GM23338 (cell line): ENCODE measurements at regions not wholly inside any gene's neighbourhood (a gene's known extent, or its start where the extent isn't known, plus 50 kb on each side); places are given as distances from the start of the nearest gene placed in this dataset.

ENCODE experiments used
- ATAC-seq: fragments of 200-7000 bp; cut with Tn5 transposase; 3 replicates; pipeline ENCODE4 v1.9.1; 2020
- DNase-seq: peaks from one replicate; pipeline ENCODE4 v3.0.0-alpha.2; 2015; ENCODE audit warnings: low spot score
- H2AFZ ChIP-seq: fragments of 200-600 bp; sonication (generic); 2 replicates; pipeline ENCODE4 v1.8.0; 2016; ENCODE audit warnings: antibody characterized with exemption, mild to moderate bottlenecking, moderate library complexity
- H3F3A ChIP-seq: fragments of 200-600 bp; sonication (generic); replicated peaks from 2 replicates; pipeline ENCODE4 v1.8.0; 2017; ENCODE audit warnings: antibody characterized with exemption, mixed run types, low read depth
- H3K27ac ChIP-seq: fragments of 200-600 bp; sonication (generic); 2 replicates; pipeline ENCODE4 v1.6.1; 2016; ENCODE audit warnings: low read depth
- H3K27me3 ChIP-seq: fragments of 200-600 bp; sonication (generic); 2 replicates; pipeline ENCODE4 v1.8.0; 2016; ENCODE audit warnings: mild to moderate bottlenecking, mixed run types, moderate library complexity; ENCODE audit not compliant: insufficient read depth
- H3K36me3 ChIP-seq: fragments of 200-600 bp; sonication (generic); 2 replicates; pipeline ENCODE4 v1.8.0; 2016; ENCODE audit warnings: mild to moderate bottlenecking; ENCODE audit not compliant: insufficient read depth
- H3K4me1 ChIP-seq: fragments of 200-600 bp; sonication (generic); 2 replicates; pipeline ENCODE4 v1.8.0; 2016; ENCODE audit warnings: mild to moderate bottlenecking, moderate library complexity; ENCODE audit not compliant: insufficient read depth
- H3K4me2 ChIP-seq: fragments of 200-600 bp; sonication (generic); 2 replicates; pipeline ENCODE4 v1.7.1; 2017; ENCODE audit warnings: mixed run types
- H3K4me3 ChIP-seq: fragments of 200-600 bp; sonication (generic); 2 replicates; pipeline ENCODE4 v1.6.1; 2016; ENCODE audit warnings: mixed run types
- H3K79me2 ChIP-seq: fragments of 200-600 bp; sonication (generic); replicated peaks from 2 replicates; pipeline ENCODE4 v1.8.0; 2017; ENCODE audit warnings: mild to moderate bottlenecking; ENCODE audit not compliant: insufficient read depth
- H3K9me2 ChIP-seq: fragments of 200-600 bp; sonication (generic); 2 replicates; pipeline ENCODE4 v1.8.0; 2017; ENCODE audit not compliant: insufficient read depth
- H4K20me1 ChIP-seq: fragments of 200-600 bp; sonication (generic); replicated peaks from 2 replicates; pipeline ENCODE4 v1.8.0; 2017; ENCODE audit warnings: mild to moderate bottlenecking; ENCODE audit not compliant: insufficient read depth
- H3K27ac Mint-ChIP-seq: 2 replicates; pipeline ENCODE4 v1.8.0; 2020; ENCODE audit warnings: inconsistent platforms, mild to moderate bottlenecking, moderate library complexity, mixed read lengths
- H3K27me3 Mint-ChIP-seq: 3 replicates; pipeline ENCODE4 v1.8.0; 2022; ENCODE audit warnings: low read depth, mild to moderate bottlenecking, moderate library complexity, mixed read lengths, inconsistent platforms; ENCODE audit not compliant: insufficient read depth, poor library complexity
- H3K36me3 Mint-ChIP-seq: 3 replicates; pipeline ENCODE4 v1.8.0; 2021; ENCODE audit warnings: low read depth, mild to moderate bottlenecking, inconsistent platforms, moderate library complexity, mixed read lengths
- H3K4me1 Mint-ChIP-seq: 3 replicates; pipeline ENCODE4 v1.8.0; 2020; ENCODE audit warnings: mild to moderate bottlenecking, inconsistent platforms, mixed read lengths
- H3K4me3 Mint-ChIP-seq: 3 replicates; pipeline ENCODE4 v1.8.0; 2021; ENCODE audit warnings: moderate library complexity, mild to moderate bottlenecking, inconsistent platforms, mixed read lengths
- H3K9me3 Mint-ChIP-seq: 3 replicates; pipeline ENCODE4 v1.8.0; 2020; ENCODE audit warnings: moderate library complexity, mild to moderate bottlenecking, inconsistent platforms, mixed read lengths
- EZH2phosphoT487 ChIP-seq: fragments of 200-600 bp; sonication (generic); IDR thresholded peaks from one replicate; pipeline ENCODE4 v1.8.1; 2018; ENCODE audit warnings: antibody characterized with exemption; ENCODE audit not compliant: unreplicated experiment
- JUNB ChIP-seq: IDR thresholded peaks from one replicate; pipeline ENCODE4 v1.6.1; 2016; ENCODE audit warnings: antibody characterized with exemption; ENCODE audit not compliant: unreplicated experiment
- NANOG ChIP-seq: IDR thresholded peaks from 2 replicates; pipeline ENCODE4 v1.6.1; 2016; ENCODE audit warnings: antibody characterized with exemption, borderline replicate concordance
- POLR2AphosphoS5 ChIP-seq: IDR thresholded peaks from 2 replicates; pipeline ENCODE4 v1.6.1; 2016; ENCODE audit warnings: antibody characterized with exemption, low read depth
- ZNF114 ChIP-seq: fragments of 250-450 bp; sonication (Bioruptor Pico); IDR thresholded peaks from 2 replicates; pipeline ENCODE4 v1.5.0; 2020; ENCODE audit warnings: mild to moderate bottlenecking, moderate library complexity
- ZNF331 ChIP-seq: fragments of 250-450 bp; sonication (Bioruptor Pico); IDR thresholded peaks from 2 replicates; pipeline ENCODE4 v1.5.0; 2020; ENCODE audit warnings: low read depth, mild to moderate bottlenecking, moderate library complexity
- TF ChIP-seq, protein P1 (sequence below): fragments of 250-450 bp; sonication (Bioruptor Pico); IDR thresholded peaks from 2 replicates; pipeline ENCODE4 v1.5.0; 2020; ENCODE audit warnings: mild to moderate bottlenecking, moderate library complexity
- TF ChIP-seq, protein P2 (sequence below): IDR thresholded peaks from 2 replicates; pipeline ENCODE4 v1.6.1; 2016; ENCODE audit warnings: antibody characterized with exemption

DNA sequence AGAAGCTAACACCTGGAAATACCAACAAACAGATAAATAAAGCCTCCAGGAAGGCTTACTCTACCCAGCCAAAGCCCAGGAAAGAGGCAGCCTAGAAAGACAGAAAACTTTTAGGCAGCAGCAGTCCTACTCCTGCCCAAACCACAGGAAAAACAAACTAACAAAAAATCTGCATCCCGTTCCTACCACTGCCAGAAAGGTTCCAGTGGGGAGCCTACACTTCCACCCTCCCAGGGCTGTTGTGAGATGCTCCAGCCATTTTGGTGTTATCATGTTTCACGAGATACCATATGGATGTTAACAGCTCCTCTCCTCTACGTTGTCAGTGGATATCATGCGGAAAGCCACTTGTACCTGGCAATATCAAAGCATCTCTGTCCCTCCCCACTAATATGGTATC lies 135.9 kb upstream of the ADRA1D start:
- no peaks in the 10 kb centered on the region for H3K79me2 ChIP-seq
- peaks cover 19% of the 10 kb centered on the region for H3K4me1 ChIP-seq
- TF ChIP-seq JUNB (no peak), ZNF331 (CRISPR knock-in tag) (no peak), NANOG (no peak)
- H3K4me2 ChIP-seq = no peak overlapping the region; the same call in 1 of the 2 replicates
- DNase-seq (peak; percentile 3), ATAC-seq (no peak; the same call in 1 of the 3 replicates)
- H3K36me3 Mint-ChIP-seq = no peaks in the 10 kb centered on the region; the same call in 1 of the 3 replicates
- no peaks in the 10 kb centered on the region for H3K27me3 ChIP-seq
- peaks cover 25% of the 10 kb centered on the region for H3K4me1 Mint-ChIP-seq
- H3F3A ChIP-seq = no peaks in the 10 kb centered on the region
- no peak overlapping the region for H3K4me3 Mint-ChIP-seq
- no peak overlapping the region for H3K27ac Mint-ChIP-seq
- H3K9me3 Mint-ChIP-seq = peaks cover 4% of the 10 kb centered on the region; the same call in 2 of the 3 replicates
- no peak overlapping the region for H3K4me3 ChIP-seq
- H4K20me1 ChIP-seq = no peaks in the 10 kb centered on the region
- H2AFZ ChIP-seq = peak overlapping the region; percentile 60; the same call in 1 of the 2 replicates
- no peaks in the 10 kb centered on the region for H3K36me3 ChIP-seq
- H3K9me2 ChIP-seq = 0 out of 2 replicates have a peak, but pooled peaks cover 5% of the 10 kb centered on the region
- no peak overlapping the region for H3K27ac ChIP-seq
- H3K27me3 Mint-ChIP-seq = peaks cover 1% of the 10 kb centered on the region

DNA sequence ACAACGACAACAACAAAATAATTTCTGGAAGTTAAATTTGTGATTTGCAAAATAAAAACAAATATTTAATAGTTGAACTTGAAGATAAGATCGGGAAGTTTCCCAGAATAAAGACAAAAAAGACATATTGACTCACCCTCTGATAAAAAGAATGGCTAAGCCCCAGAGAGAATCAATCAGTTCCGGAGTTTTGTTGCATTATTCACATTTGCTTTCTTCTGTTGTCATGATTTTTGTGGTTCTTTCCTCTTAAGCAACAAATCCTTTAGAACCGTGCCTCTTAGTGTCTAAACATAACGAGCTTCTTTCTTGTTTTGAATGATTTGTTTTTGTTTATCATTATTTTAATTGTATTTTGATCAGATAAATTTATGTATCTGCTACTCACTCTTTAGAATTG lies 134.9 kb upstream of the ADRA1D start:
- peaks cover 4% of the 10 kb centered on the region; the same call in 2 of the 3 replicates for H3K9me3 Mint-ChIP-seq
- no peak overlapping the region for H3K4me3 Mint-ChIP-seq
- H3K27ac Mint-ChIP-seq = no peak overlapping the region
- no peaks in the 10 kb centered on the region for H3F3A ChIP-seq
- peaks cover 1% of the 10 kb centered on the region for H3K27me3 Mint-ChIP-seq
- no peak for DNase-seq
- no peak overlapping the region for H3K27ac ChIP-seq
- H3K4me2 ChIP-seq = no peak overlapping the region
- H3K4me1 Mint-ChIP-seq = peaks cover 27% of the 10 kb centered on the region
- no peaks in the 10 kb centered on the region for H3K27me3 ChIP-seq
- no peak overlapping the region for H2AFZ ChIP-seq
- H3K79me2 ChIP-seq = no peaks in the 10 kb centered on the region
- H3K36me3 Mint-ChIP-seq = no peaks in the 10 kb centered on the region; the same call in 1 of the 3 replicates
- H3K4me1 ChIP-seq = peaks cover 19% of the 10 kb centered on the region
- H3K9me2 ChIP-seq = 0 out of 2 replicates have a peak, but pooled peaks cover 5% of the 10 kb centered on the region
- H3K36me3 ChIP-seq = no peaks in the 10 kb centered on the region
- no peak overlapping the region for H3K4me3 ChIP-seq
- no peak for ATAC-seq
- no peaks in the 10 kb centered on the region for H4K20me1 ChIP-seq
- TF ChIP-seq, protein P1, sequence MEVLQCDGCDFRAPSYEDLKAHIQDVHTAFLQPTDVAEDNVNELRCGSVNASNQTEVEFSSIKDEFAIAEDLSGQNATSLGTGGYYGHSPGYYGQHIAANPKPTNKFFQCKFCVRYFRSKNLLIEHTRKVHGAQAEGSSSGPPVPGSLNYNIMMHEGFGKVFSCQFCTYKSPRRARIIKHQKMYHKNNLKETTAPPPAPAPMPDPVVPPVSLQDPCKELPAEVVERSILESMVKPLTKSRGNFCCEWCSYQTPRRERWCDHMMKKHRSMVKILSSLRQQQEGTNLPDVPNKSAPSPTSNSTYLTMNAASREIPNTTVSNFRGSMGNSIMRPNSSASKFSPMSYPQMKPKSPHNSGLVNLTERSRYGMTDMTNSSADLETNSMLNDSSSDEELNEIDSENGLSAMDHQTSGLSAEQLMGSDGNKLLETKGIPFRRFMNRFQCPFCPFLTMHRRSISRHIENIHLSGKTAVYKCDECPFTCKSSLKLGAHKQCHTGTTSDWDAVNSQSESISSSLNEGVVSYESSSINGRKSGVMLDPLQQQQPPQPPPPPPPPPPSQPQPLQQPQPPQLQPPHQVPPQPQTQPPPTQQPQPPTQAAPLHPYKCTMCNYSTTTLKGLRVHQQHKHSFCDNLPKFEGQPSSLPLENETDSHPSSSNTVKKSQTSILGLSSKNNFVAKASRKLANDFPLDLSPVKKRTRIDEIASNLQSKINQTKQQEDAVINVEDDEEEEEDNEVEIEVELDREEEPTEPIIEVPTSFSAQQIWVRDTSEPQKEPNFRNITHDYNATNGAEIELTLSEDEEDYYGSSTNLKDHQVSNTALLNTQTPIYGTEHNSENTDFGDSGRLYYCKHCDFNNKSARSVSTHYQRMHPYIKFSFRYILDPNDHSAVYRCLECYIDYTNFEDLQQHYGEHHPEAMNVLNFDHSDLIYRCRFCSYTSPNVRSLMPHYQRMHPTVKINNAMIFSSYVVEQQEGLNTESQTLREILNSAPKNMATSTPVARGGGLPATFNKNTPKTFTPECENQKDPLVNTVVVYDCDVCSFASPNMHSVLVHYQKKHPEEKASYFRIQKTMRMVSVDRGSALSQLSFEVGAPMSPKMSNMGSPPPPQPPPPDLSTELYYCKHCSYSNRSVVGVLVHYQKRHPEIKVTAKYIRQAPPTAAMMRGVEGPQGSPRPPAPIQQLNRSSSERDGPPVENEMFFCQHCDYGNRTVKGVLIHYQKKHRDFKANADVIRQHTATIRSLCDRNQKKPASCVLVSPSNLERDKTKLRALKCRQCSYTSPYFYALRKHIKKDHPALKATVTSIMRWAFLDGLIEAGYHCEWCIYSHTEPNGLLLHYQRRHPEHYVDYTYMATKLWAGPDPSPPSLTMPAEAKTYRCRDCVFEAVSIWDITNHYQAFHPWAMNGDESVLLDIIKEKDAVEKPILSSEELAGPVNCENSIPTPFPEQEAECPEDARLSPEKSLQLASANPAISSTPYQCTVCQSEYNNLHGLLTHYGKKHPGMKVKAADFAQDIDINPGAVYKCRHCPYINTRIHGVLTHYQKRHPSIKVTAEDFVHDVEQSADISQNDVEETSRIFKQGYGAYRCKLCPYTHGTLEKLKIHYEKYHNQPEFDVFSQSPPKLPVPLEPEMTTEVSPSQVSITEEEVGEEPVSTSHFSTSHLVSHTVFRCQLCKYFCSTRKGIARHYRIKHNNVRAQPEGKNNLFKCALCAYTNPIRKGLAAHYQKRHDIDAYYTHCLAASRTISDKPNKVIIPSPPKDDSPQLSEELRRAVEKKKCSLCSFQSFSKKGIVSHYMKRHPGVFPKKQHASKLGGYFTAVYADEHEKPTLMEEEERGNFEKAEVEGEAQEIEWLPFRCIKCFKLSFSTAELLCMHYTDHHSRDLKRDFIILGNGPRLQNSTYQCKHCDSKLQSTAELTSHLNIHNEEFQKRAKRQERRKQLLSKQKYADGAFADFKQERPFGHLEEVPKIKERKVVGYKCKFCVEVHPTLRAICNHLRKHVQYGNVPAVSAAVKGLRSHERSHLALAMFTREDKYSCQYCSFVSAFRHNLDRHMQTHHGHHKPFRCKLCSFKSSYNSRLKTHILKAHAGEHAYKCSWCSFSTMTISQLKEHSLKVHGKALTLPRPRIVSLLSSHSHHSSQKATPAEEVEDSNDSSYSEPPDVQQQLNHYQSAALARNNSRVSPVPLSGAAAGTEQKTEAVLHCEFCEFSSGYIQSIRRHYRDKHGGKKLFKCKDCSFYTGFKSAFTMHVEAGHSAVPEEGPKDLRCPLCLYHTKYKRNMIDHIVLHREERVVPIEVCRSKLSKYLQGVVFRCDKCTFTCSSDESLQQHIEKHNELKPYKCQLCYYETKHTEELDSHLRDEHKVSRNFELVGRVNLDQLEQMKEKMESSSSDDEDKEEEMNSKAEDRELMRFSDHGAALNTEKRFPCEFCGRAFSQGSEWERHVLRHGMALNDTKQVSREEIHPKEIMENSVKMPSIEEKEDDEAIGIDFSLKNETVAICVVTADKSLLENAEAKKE (CRISPR knock-in tag) = no peak
- TF ChIP-seq EZH2phosphoT487 (no peak), ZNF331 (CRISPR knock-in tag) (no peak), ZNF114 (CRISPR knock-in tag) (no peak), POLR2AphosphoS5 (no peak), JUNB (no peak)
- TF ChIP-seq, protein P2, sequence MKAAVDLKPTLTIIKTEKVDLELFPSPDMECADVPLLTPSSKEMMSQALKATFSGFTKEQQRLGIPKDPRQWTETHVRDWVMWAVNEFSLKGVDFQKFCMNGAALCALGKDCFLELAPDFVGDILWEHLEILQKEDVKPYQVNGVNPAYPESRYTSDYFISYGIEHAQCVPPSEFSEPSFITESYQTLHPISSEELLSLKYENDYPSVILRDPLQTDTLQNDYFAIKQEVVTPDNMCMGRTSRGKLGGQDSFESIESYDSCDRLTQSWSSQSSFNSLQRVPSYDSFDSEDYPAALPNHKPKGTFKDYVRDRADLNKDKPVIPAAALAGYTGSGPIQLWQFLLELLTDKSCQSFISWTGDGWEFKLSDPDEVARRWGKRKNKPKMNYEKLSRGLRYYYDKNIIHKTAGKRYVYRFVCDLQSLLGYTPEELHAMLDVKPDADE = no peak
